Gastroesophageal sphincter (tissue), 4 donors: ENCODE measurements at regions not wholly inside any gene's neighbourhood (a gene's known extent, or its start where the extent isn't known, plus 50 kb on each side); places are given as distances from the start of the nearest gene placed in this dataset.

Experiments
- ATAC-seq: fragments of 150-250 bp; one replicate; pipeline ENCODE4 v1.9.1; 2016; ENCODE audit warnings: mild to moderate bottlenecking, moderate library complexity
- H3K27ac ChIP-seq, 4 donors: fragments of 200-600 bp; sonication (generic) in 3 of 4; 1 replicate in 3 of 4; 2 replicates in 1 of 4; pipeline ENCODE4 v1.5.1; 2016 to 2019
- H3K27me3 ChIP-seq: fragments of 200-600 bp; sonication (generic); one replicate; pipeline ENCODE4 v1.5.1; 2019
- H3K36me3 ChIP-seq, 2 donors: fragments of 200-600 bp; sonication (generic); one replicate each; pipeline ENCODE4 v1.5.1; 2019; ENCODE audit warnings: control low read depth in 1 of 2
- H3K4me1 ChIP-seq, 3 donors: fragments of 200-600 bp; sonication (generic); 1 replicate in 2 of 3; 2 replicates in 1 of 3; pipeline ENCODE4 v1.5.1; 2016 to 2019; ENCODE audit warnings: control low read depth in 2 of 3
- H3K4me3 ChIP-seq, 2 donors: fragments of 200-600 bp; sonication (generic); one replicate each; pipeline ENCODE4 v1.5.1; 2019; ENCODE audit warnings: mild to moderate bottlenecking in 1 of 2, moderate library complexity in 1 of 2
- H3K9me3 ChIP-seq, 3 donors: fragments of 200-600 bp; sonication (generic); one replicate each; pipeline ENCODE4 v1.5.1; 2017 to 2019; ENCODE audit warnings: control low read depth in 2 of 3
- CTCF ChIP-seq, 4 experiments: fragments of 200-600 bp in 2 of 4; fragments of 450-650 bp in 2 of 4; sonication (generic) in 1 of 4; IDR thresholded peaks; one replicate each; pipeline ENCODE4 v1.5.1; 2017 to 2019; ENCODE audit warnings: antibody characterized with exemption in 4 of 4, mild to moderate bottlenecking in 2 of 4, moderate library complexity in 2 of 4
- EP300 ChIP-seq: sonication (generic); formaldehyde crosslinking; IDR thresholded peaks from one replicate; pipeline ENCODE4 v1.6.1; 2017; ENCODE audit warnings: antibody characterized with exemption, mild to moderate bottlenecking
- POLR2A ChIP-seq, 2 donors: fragments of 450-650 bp; IDR thresholded peaks; one replicate each; pipeline ENCODE4 v1.6.1; 2017; ENCODE audit warnings: antibody characterized with exemption in 2 of 2, mild to moderate bottlenecking in 2 of 2, moderate library complexity in 1 of 2
- POLR2AphosphoS5 ChIP-seq: sonication (generic); formaldehyde crosslinking; IDR thresholded peaks from one replicate; pipeline ENCODE4 v1.6.1; 2017; ENCODE audit warnings: antibody characterized with exemption
- WGBS, 2 donors: methylation state at CpG; one replicate each; pipeline ENCODE4 v1.1.5; 2018; ENCODE audit warnings: low coverage in 1 of 2; 5-methylcytosine and 5-hydroxymethylcytosine counted together

DNA sequence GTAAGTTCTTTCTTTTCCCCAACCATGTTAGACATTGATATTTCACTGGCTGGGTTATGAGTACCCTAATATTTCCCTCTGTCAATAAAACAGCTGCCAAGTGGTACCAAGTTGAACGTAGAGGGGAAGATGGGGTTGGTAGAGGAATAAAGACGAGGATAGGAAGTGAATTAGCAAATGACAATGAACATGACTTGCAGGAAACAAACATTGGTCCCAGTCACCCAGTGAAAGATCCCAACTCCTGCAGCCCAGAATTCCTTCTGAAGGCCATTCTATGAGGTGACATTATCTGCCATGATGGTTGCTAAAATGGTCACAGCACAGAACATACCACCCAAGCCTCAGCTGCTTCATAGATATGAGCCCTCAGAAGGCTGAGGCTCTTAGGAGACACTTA lies 159.0 kb upstream of the CTNNB1 start:
- WGBS, 2 donors = 69 to 100% methylated on average over 1 to 2 of the region's 2 CpGs
- H3K9me3 ChIP-seq = no peaks in the 10 kb centered on the region
- TF ChIP-seq EP300 = no peak
- no peak for TF ChIP-seq POLR2AphosphoS5
- TF ChIP-seq CTCF (IDR thresholded peaks at IDR 0.05) = no peak
- TF ChIP-seq POLR2A (IDR thresholded peaks at IDR 0.05) = no peak
- ATAC-seq = no peak
- no peak overlapping the region for H3K27ac ChIP-seq
- H3K4me3 ChIP-seq = no peak overlapping the region
- no peaks in the 10 kb centered on the region for H3K27me3 ChIP-seq
- no peaks in the 10 kb centered on the region for H3K36me3 ChIP-seq
- H3K4me1 ChIP-seq = no peaks in the 10 kb centered on the region

GRCh38 chr3:41041462-41041861 lies 157.8 kb upstream of the CTNNB1 start:
- WGBS, 2 donors = 65 to 73% methylated on average over 4 of the region's 4 CpGs
- Histone ChIP-seq H3K4me3 (no peak overlapping the region), H3K27ac (no peak overlapping the region), H3K27me3 (no peaks in the 10 kb centered on the region), H3K36me3 (no peaks in the 10 kb centered on the region), H3K4me1 (no peaks in the 10 kb centered on the region), H3K9me3 (no peaks in the 10 kb centered on the region)
- TF ChIP-seq EP300 = no peak
- no peak for TF ChIP-seq POLR2A (IDR thresholded peaks at IDR 0.05)
- no peak for TF ChIP-seq CTCF (IDR thresholded peaks at IDR 0.05)
- no peak for TF ChIP-seq POLR2AphosphoS5
- no peak for ATAC-seq

DNA sequence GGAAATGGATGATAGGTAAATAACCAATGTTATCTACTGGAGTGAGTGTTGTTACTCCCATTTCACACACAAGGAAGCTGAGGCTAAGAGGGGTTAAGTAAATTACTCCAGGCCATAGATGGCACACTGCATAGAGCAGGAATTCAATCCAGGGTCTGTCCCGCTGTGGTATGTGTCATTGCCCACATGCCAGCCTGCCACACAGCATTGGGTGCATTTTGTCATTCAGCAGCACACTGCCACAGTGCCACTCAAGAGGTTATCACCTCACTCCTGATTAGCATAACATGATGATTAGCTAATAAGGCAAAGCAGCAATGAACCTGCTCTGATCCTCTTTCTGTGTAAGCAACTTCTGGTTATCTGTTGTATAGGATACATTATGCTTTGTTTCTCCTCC lies 157.4 kb upstream of the CTNNB1 start:
- H3K4me1 ChIP-seq = no peaks in the 10 kb centered on the region
- H3K36me3 ChIP-seq = no peaks in the 10 kb centered on the region
- TF ChIP-seq CTCF (IDR thresholded peaks at IDR 0.05) (no peak), EP300 (no peak), POLR2A (IDR thresholded peaks at IDR 0.05) (no peak), POLR2AphosphoS5 (no peak)
- no peak overlapping the region for H3K27ac ChIP-seq
- ATAC-seq = no peak
- no peaks in the 10 kb centered on the region for H3K27me3 ChIP-seq
- no peak overlapping the region for H3K4me3 ChIP-seq
- WGBS, 2 donors = 83% methylated on average over 1 of the region's 1 CpG
- H3K9me3 ChIP-seq = peaks cover 0 to under 1% (median 0%) of the 10 kb centered on the region in 3 donors

DNA sequence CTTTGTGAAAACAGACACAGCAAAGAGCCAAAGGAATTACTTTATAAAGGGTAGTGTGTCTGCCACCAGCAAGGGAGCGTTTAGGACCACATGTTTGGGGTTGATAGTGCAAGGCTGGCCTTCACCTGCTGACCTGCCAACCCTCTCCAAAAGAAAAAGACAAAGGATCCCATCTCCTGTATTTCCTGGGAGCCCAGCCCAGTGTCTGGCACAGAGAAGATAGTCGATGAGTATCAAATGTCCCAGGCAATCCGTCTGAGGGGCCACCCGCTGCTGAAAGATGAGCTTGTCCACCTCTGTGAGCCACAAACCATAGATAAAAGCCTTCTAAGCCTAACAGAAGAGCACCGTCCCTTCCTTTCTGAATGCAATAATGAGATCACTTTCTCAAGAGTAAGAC lies 154.8 kb upstream of the CTNNB1 start:
- WGBS, 2 donors = 47 to 57% methylated on average over 2 to 4 of the region's 5 CpGs
- Histone ChIP-seq H3K27ac (no peak overlapping the region), H3K36me3 (no peaks in the 10 kb centered on the region), H3K27me3 (no peaks in the 10 kb centered on the region), H3K4me1 (no peaks in the 10 kb centered on the region), H3K9me3 (peaks cover 0 to 4% (median 2%) of the 10 kb centered on the region in 3 donors), H3K4me3 (no peak overlapping the region)
- TF ChIP-seq CTCF (IDR thresholded peaks at IDR 0.05) (no peak), POLR2AphosphoS5 (no peak), POLR2A (IDR thresholded peaks at IDR 0.05) (no peak), EP300 (no peak)
- no peak for ATAC-seq

DNA sequence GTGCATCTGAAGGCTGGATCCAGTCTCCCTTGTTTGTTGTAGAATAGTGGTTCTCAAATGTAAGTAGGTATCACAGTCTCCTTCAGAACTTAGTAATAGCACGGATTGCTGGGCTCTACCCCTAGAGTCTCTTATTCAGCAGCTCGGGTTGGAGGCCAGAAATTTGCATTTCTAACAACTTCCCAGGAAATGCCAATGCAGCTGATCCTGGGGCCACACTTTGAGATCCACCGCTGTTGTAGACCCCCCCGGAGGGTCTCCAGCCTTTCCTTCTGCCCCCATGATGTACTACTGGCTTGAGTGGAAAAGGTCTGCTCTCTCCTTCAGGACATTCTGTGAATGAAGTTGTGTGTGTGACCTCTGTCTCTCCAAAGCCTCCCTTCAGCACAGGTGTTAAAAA lies 153.8 kb upstream of the CTNNB1 start:
- H3K36me3 ChIP-seq = no peaks in the 10 kb centered on the region
- peaks cover 0 to 4% (median 2%) of the 10 kb centered on the region in 3 donors for H3K9me3 ChIP-seq
- H3K27me3 ChIP-seq = no peaks in the 10 kb centered on the region
- no peak overlapping the region for H3K4me3 ChIP-seq
- no peaks in the 10 kb centered on the region for H3K4me1 ChIP-seq
- no peak overlapping the region for H3K27ac ChIP-seq
- no peak for ATAC-seq
- TF ChIP-seq POLR2A (IDR thresholded peaks at IDR 0.05) (no peak), POLR2AphosphoS5 (no peak), EP300 (no peak), CTCF (IDR thresholded peaks at IDR 0.05) (no peak)
- WGBS, 2 donors = 81 to 86% methylated on average over 1 to 2 of the region's 4 CpGs
